GM12874 (cell line): ENCODE measurements at regions not wholly inside any gene's neighbourhood (a gene's known extent, or its start where the extent isn't known, plus 50 kb on each side); places are given as distances from the start of the nearest gene placed in this dataset.

Source experiments
- CTCF ChIP-seq: IDR thresholded peaks from 2 replicates; pipeline ENCODE4 v1.5.1; 2011; ENCODE audit warnings: low read depth, mild to moderate bottlenecking, control low read depth, low read length, moderate library complexity; ENCODE audit not compliant: insufficient read depth

GRCh38 chr19:31185261-31185660, 164.0 kb downstream of the TSHZ3 start:
- TF ChIP-seq CTCF, result no peak

GRCh38 chr19:31181535-31181934, 167.7 kb downstream of the TSHZ3 start:
- no peak for TF ChIP-seq CTCF

GRCh38 chr19:31180907-31181306, 168.3 kb downstream of the TSHZ3 start:
- TF ChIP-seq CTCF, result no peak

- TF ChIP-seq CTCF, result no peak
These were observed 169.8 kb downstream of the TSHZ3 start for GRCh38 chr19:31179471-31179852.

- no peak for TF ChIP-seq CTCF
These were observed 170.3 kb downstream of the TSHZ3 start for GRCh38 chr19:31178833-31179470.

- no peak for TF ChIP-seq CTCF
These were observed 172.0 kb downstream of the TSHZ3 start for GRCh38 chr19:31177246-31177645.

- no peak for TF ChIP-seq CTCF
These were observed 173.5 kb downstream of the TSHZ3 start for GRCh38 chr19:31175564-31176348.
